ENCODE measurements at regions not wholly inside any gene's neighbourhood (a gene's known extent, or its start where the extent isn't known, plus 50 kb on each side); places are given as distances from the start of the nearest gene placed in this dataset.

DNA sequence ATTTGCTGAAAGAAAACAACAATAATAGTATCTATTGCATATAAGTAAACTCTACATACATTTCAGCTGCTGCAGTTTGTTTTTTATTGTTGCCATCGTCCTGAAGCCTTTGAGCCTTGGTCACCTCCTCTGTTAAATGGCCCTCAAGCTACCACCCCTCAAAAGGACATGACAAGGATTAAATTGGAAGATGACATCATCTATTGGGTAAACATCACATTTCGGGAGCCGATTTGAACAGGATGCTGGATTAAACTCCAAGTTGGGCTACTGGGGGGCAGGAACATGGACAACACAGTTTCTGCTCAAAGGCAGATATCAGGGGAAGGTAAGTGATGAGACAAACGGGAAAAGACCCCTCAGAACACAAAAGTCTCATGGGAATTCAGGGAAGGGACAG is 92.3 kb upstream of the ATP2B2 start:
- Mint-ChIP-seq H3K4me1 (ENCODE audit: insufficient read depth, unreplicated experiment) (no peaks in the 10 kb centered on the region), H3K27ac (ENCODE audit: low read depth, unreplicated experiment) (no peak overlapping the region), H3K27me3 (ENCODE audit: insufficient read depth, unreplicated experiment) (peaks cover 46% of the 10 kb centered on the region), H3K4me3 (ENCODE audit: unreplicated experiment) (no peak overlapping the region), H3K36me3 (ENCODE audit: insufficient read depth, unreplicated experiment) (no peaks in the 10 kb centered on the region), H3K9me3 (ENCODE audit: unreplicated experiment) (no peaks in the 10 kb centered on the region)
- CTCF ChIA-PET: interaction anchor here (0.6 to 0.7 kb wide), 2 partner anchors 140 to 315 kb away, joined by 3 read pairs; no protein-coding TSS in a partner anchor
- intact Hi-C loops (cut with micrococcal nuclease): no loop called here
- TF ChIP-seq, protein P1, sequence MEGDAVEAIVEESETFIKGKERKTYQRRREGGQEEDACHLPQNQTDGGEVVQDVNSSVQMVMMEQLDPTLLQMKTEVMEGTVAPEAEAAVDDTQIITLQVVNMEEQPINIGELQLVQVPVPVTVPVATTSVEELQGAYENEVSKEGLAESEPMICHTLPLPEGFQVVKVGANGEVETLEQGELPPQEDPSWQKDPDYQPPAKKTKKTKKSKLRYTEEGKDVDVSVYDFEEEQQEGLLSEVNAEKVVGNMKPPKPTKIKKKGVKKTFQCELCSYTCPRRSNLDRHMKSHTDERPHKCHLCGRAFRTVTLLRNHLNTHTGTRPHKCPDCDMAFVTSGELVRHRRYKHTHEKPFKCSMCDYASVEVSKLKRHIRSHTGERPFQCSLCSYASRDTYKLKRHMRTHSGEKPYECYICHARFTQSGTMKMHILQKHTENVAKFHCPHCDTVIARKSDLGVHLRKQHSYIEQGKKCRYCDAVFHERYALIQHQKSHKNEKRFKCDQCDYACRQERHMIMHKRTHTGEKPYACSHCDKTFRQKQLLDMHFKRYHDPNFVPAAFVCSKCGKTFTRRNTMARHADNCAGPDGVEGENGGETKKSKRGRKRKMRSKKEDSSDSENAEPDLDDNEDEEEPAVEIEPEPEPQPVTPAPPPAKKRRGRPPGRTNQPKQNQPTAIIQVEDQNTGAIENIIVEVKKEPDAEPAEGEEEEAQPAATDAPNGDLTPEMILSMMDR (IDR thresholded peaks at IDR 0.05; ENCODE audit: unreplicated experiment): no peak
- no peak for DNase-seq (ENCODE audit: unreplicated experiment)
- POLR2A ChIA-PET: interaction anchor here (0.5 kb wide), 1 partner anchor 384 kb away, joined by 3 read pairs; no protein-coding TSS in a partner anchor
- no TSS peak for BruUV-seq (replicated peaks)

DNA sequence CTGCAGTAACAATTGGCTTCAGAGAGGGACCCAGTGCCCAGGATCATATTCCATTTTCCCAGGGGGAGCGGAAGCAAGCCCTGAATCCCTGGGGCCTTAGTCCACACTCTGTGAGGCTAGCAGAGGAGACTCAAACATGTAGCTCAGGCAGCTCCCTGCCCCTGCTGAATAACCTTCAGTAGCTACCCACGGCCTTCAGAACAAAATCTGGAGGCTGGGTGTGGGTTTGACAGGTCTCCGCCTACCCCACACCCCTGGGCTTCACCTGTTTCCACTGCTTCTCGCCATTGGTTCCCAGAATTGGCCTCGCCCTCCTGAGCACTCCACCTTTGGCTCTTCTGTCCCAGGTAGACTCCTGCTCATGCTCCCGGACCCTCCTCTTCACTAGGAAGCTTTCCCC is 93.6 kb upstream of the ATP2B2 start:
- Mint-ChIP-seq H3K36me3 (ENCODE audit: insufficient read depth, unreplicated experiment) (no peaks in the 10 kb centered on the region), H3K9me3 (ENCODE audit: unreplicated experiment) (no peaks in the 10 kb centered on the region), H3K27ac (ENCODE audit: low read depth, unreplicated experiment) (no peak overlapping the region), H3K4me1 (ENCODE audit: insufficient read depth, unreplicated experiment) (no peaks in the 10 kb centered on the region), H3K4me3 (ENCODE audit: unreplicated experiment) (no peak overlapping the region), H3K27me3 (ENCODE audit: insufficient read depth, unreplicated experiment) (peaks cover 59% of the 10 kb centered on the region)
- ChIA-PET POLR2A (interaction anchor here (0.6 kb wide), 1 partner anchor 284 kb away, joined by 3 read pairs; no protein-coding TSS in a partner anchor), CTCF (interaction anchor here (0.6 kb wide), 1 partner anchor 25 kb away, joined by 3 read pairs; no protein-coding TSS in a partner anchor)
- no TSS peak for BruUV-seq (replicated peaks)
- TF ChIP-seq, protein P1 (IDR thresholded peaks at IDR 0.05; ENCODE audit: unreplicated experiment): no peak
- no peak for DNase-seq (ENCODE audit: unreplicated experiment)
- intact Hi-C loops (cut with micrococcal nuclease): no loop called here

DNA sequence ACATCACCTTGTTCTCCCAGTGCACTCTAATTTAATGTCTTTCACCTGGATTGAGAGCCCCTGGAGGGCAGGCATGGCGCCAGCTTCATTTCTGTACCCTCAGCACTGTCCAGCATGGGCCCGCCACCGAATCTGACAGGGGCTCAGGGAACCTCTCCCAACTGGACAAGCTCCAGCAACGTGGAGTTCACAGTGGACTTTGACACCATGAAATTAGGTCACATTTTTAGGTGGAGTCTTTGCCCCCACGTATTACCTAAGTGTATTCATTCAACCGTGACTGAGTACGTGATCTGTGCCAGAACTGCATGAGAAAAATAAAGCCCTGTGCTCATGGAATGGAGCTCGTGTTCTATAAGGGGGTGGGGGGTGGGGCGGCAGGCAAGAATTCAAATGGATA is 94.1 kb upstream of the ATP2B2 start:
- no peak overlapping the region for H3K27ac Mint-ChIP-seq (ENCODE audit: low read depth, unreplicated experiment)
- no peaks in the 10 kb centered on the region for H3K9me3 Mint-ChIP-seq (ENCODE audit: unreplicated experiment)
- intact Hi-C loops (cut with micrococcal nuclease): no loop called here
- H3K36me3 Mint-ChIP-seq (ENCODE audit: insufficient read depth, unreplicated experiment): no peaks in the 10 kb centered on the region
- H3K27me3 Mint-ChIP-seq (ENCODE audit: insufficient read depth, unreplicated experiment): peaks cover 63% of the 10 kb centered on the region
- ChIA-PET CTCF (interaction anchor here (0.6 kb wide), 1 partner anchor 25 kb away, joined by 3 read pairs; no protein-coding TSS in a partner anchor), POLR2A (interaction anchor here (0.6 kb wide), 1 partner anchor 284 kb away, joined by 3 read pairs; no protein-coding TSS in a partner anchor)
- BruUV-seq (replicated peaks): no TSS peak
- TF ChIP-seq, protein P1 (IDR thresholded peaks at IDR 0.05; ENCODE audit: unreplicated experiment): no peak
- DNase-seq (ENCODE audit: unreplicated experiment): no peak
- no peaks in the 10 kb centered on the region for H3K4me1 Mint-ChIP-seq (ENCODE audit: insufficient read depth, unreplicated experiment)
- H3K4me3 Mint-ChIP-seq (ENCODE audit: unreplicated experiment): no peak overlapping the region

DNA sequence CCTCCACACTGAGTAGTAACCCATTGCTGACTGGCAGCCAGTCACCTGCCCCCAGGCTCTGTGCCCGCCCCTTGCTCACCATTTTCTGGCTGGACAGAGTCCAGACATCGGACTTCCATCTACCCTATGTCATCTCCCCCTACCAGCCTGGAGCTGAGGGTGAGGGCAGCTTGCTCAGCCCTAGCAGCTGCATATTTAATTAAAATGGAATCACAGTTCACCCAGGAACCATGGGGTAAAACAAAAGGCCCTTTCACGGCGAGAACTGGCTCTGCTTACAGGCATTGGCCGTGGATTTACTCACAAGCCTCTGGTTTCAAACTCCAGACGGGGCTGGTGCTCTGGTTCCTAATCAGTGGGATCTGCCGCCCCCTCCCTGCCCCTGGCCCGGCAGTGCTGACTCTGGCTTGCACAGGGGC is 94.9 kb upstream of the ATP2B2 start:
- BruUV-seq (replicated peaks): no TSS peak
- Mint-ChIP-seq H3K27me3 (ENCODE audit: insufficient read depth, unreplicated experiment) (peaks cover 72% of the 10 kb centered on the region), H3K9me3 (ENCODE audit: unreplicated experiment) (no peaks in the 10 kb centered on the region), H3K4me1 (ENCODE audit: insufficient read depth, unreplicated experiment) (no peaks in the 10 kb centered on the region), H3K4me3 (ENCODE audit: unreplicated experiment) (no peak overlapping the region), H3K27ac (ENCODE audit: low read depth, unreplicated experiment) (no peak overlapping the region), H3K36me3 (ENCODE audit: insufficient read depth, unreplicated experiment) (no peaks in the 10 kb centered on the region)
- TF ChIP-seq, protein P1 (IDR thresholded peaks at IDR 0.05; ENCODE audit: unreplicated experiment): no peak
- intact Hi-C loops (cut with micrococcal nuclease): no loop called here
- DNase-seq (ENCODE audit: unreplicated experiment): no peak
- CTCF ChIA-PET: no interaction called here
- POLR2A ChIA-PET: no interaction called here

All from MCF 10A (cell line).